ENCODE measurements at regions not wholly inside any gene's neighbourhood (a gene's known extent, or its start where the extent isn't known, plus 50 kb on each side); places are given as distances from the start of the nearest gene placed in this dataset.

GRCh38 chr12:125357561-125357960 lies 292.3 kb downstream of the AACS start:
- DNase-seq (ENCODE audit: low read depth in 2 of 2): no peak

- no peak for DNase-seq (ENCODE audit: low read depth in 2 of 2)
Observed at GRCh38 chr12:125360540-125360939, 295.3 kb downstream of the AACS start.

GRCh38 chr12:125371033-125371432 lies 305.8 kb downstream of the AACS start:
- no peak for DNase-seq (ENCODE audit: low read depth in 2 of 2)

- DNase-seq (ENCODE audit: low read depth in 2 of 2): no peak
Observed at GRCh38 chr12:125372085-125372484, 306.9 kb downstream of the AACS start.

GRCh38 chr12:125373375-125373774 lies 308.1 kb downstream of the AACS start:
- no peak for DNase-seq (ENCODE audit: low read depth in 2 of 2)

- no peak for DNase-seq (ENCODE audit: low read depth in 2 of 2)
Observed at GRCh38 chr12:125376422-125376821, 311.2 kb downstream of the AACS start.

- DNase-seq (ENCODE audit: low read depth in 2 of 2): no peak
Observed at GRCh38 chr12:125377093-125377492, 311.9 kb downstream of the AACS start.

- no peak for DNase-seq (ENCODE audit: low read depth in 2 of 2)
Observed at GRCh38 chr12:125381373-125381772, 316.1 kb downstream of the AACS start.

- no peak for DNase-seq (ENCODE audit: low read depth in 2 of 2)
Observed at GRCh38 chr12:125382926-125383325, 317.7 kb downstream of the AACS start.

- DNase-seq (ENCODE audit: low read depth in 2 of 2): no peak
Observed at GRCh38 chr12:125386652-125387051, 321.4 kb downstream of the AACS start.

GRCh38 chr12:125387206-125387605 lies 322.0 kb downstream of the AACS start:
- DNase-seq (ENCODE audit: low read depth in 2 of 2): no peak

GRCh38 chr12:125389061-125389697 lies 323.9 kb downstream of the AACS start:
- no peak for DNase-seq (ENCODE audit: low read depth in 2 of 2)

GRCh38 chr12:125393569-125393968 lies 328.3 kb downstream of the AACS start:
- DNase-seq (ENCODE audit: low read depth in 2 of 2): no peak

- no peak for DNase-seq (ENCODE audit: low read depth in 2 of 2)
Observed at GRCh38 chr12:125395583-125396215, 330.5 kb downstream of the AACS start.

GRCh38 chr12:125399489-125399888 lies 334.3 kb downstream of the AACS start:
- DNase-seq (ENCODE audit: low read depth in 2 of 2): no peak

- DNase-seq (ENCODE audit: low read depth in 2 of 2): no peak
Observed at GRCh38 chr12:125402874-125403789, 337.9 kb downstream of the AACS start.

GRCh38 chr12:125403843-125404242 lies 338.6 kb downstream of the AACS start:
- no peak for DNase-seq (ENCODE audit: low read depth in 2 of 2)

GRCh38 chr12:125406131-125406530 lies 340.9 kb downstream of the AACS start:
- DNase-seq (ENCODE audit: low read depth in 2 of 2): no peak

GRCh38 chr12:125408718-125409117 lies 343.5 kb downstream of the AACS start:
- no peak for DNase-seq (ENCODE audit: low read depth in 2 of 2)

GRCh38 chr12:125412506-125412905 lies 347.3 kb downstream of the AACS start:
- no peak for DNase-seq (ENCODE audit: low read depth in 2 of 2)

- no peak for DNase-seq (ENCODE audit: low read depth in 2 of 2)
Observed at GRCh38 chr12:125417446-125417845, 352.2 kb downstream of the AACS start.

GRCh38 chr12:125418902-125419564 lies 353.8 kb downstream of the AACS start:
- DNase-seq (ENCODE audit: low read depth in 2 of 2): no peak

Measured in activated CD4-positive, alpha-beta T cell treated with anti-CD3 and anti-CD28 coated beads for 24 hours (primary cell).